ENCODE measurements at regions not wholly inside any gene's neighbourhood (a gene's known extent, or its start where the extent isn't known, plus 50 kb on each side); places are given as distances from the start of the nearest gene placed in this dataset.

DNA sequence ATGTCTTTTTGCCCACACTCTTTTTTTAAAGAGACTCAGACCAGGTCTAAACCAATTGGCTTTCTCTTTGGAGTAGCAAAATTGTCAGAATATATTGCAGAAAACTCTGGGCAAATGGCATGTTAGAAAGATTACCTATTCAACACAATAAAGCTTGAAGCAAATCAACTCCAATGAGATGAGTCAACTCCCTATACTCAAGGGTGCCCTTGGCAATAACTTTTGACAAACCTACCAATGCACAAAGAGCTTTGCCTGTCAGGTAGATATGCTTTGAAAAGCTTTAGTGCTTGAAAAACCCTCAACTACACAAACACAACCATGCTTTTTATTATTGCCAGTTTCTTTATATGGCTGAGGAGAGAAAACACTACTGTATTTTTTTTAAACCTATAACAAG, 137.7 kb upstream of the GRM7 start:
- TF ChIP-seq, protein P1, sequence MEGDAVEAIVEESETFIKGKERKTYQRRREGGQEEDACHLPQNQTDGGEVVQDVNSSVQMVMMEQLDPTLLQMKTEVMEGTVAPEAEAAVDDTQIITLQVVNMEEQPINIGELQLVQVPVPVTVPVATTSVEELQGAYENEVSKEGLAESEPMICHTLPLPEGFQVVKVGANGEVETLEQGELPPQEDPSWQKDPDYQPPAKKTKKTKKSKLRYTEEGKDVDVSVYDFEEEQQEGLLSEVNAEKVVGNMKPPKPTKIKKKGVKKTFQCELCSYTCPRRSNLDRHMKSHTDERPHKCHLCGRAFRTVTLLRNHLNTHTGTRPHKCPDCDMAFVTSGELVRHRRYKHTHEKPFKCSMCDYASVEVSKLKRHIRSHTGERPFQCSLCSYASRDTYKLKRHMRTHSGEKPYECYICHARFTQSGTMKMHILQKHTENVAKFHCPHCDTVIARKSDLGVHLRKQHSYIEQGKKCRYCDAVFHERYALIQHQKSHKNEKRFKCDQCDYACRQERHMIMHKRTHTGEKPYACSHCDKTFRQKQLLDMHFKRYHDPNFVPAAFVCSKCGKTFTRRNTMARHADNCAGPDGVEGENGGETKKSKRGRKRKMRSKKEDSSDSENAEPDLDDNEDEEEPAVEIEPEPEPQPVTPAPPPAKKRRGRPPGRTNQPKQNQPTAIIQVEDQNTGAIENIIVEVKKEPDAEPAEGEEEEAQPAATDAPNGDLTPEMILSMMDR (IDR thresholded peaks at IDR 0.05): no peak
- TF ChIP-seq POLR2A (IDR thresholded peaks at IDR 0.05): no peak
- TF ChIP-seq POLR2AphosphoS5 (IDR thresholded peaks at IDR 0.05): no peak
- TF ChIP-seq EP300 (IDR thresholded peaks at IDR 0.05): no peak
